22Rv1 (cell line): ENCODE measurements at regions not wholly inside any gene's neighbourhood (a gene's known extent, or its start where the extent isn't known, plus 50 kb on each side); places are given as distances from the start of the nearest gene placed in this dataset.

Experiments used
- ZFX ChIP-seq: fragments of 450-650 bp; IDR thresholded peaks from 2 replicates; pipeline ENCODE4 v1.6.1; 2017; ENCODE audit warnings: antibody characterized with exemption, borderline replicate concordance
- TF ChIP-seq, protein P1 (sequence below): fragments of 450-650 bp; IDR thresholded peaks from 2 replicates; pipeline ENCODE4 v1.5.1; 2017; ENCODE audit warnings: mild to moderate bottlenecking

DNA sequence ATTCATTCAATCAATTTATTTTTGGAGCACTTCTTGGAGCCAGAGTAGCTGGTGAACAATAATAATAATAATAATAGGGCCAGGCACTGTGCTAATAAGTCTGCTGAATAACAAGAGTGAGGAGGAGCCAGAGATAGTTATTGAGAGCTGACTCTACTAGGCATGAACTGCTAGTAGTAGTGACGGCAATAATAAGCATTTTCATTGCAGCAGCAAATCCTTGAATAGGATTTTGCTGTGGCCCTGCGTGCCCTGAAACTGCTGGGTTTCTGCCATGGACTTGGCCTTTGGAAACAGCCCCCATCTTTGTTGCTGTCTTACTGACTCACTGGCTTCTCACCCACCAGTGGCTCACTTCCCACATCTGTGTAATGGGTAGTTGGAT lies 545.9 kb downstream of the MIAT start:
- TF ChIP-seq, protein P1, sequence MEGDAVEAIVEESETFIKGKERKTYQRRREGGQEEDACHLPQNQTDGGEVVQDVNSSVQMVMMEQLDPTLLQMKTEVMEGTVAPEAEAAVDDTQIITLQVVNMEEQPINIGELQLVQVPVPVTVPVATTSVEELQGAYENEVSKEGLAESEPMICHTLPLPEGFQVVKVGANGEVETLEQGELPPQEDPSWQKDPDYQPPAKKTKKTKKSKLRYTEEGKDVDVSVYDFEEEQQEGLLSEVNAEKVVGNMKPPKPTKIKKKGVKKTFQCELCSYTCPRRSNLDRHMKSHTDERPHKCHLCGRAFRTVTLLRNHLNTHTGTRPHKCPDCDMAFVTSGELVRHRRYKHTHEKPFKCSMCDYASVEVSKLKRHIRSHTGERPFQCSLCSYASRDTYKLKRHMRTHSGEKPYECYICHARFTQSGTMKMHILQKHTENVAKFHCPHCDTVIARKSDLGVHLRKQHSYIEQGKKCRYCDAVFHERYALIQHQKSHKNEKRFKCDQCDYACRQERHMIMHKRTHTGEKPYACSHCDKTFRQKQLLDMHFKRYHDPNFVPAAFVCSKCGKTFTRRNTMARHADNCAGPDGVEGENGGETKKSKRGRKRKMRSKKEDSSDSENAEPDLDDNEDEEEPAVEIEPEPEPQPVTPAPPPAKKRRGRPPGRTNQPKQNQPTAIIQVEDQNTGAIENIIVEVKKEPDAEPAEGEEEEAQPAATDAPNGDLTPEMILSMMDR: no peak
- TF ChIP-seq ZFX: no peak
